Activated naive CD4-positive, alpha-beta T cell treated with Interleukin-2 at 50 U/mL for 16 hours (primary cell): ENCODE measurements at regions not wholly inside any gene's neighbourhood (a gene's known extent, or its start where the extent isn't known, plus 50 kb on each side); places are given as distances from the start of the nearest gene placed in this dataset.

Experiments used
- DNase-seq: peaks from one replicate; pipeline ENCODE4 v3.0.0-alpha.2; 2020

GRCh38 chr3:181425074-181425473 lies 286.7 kb upstream of the SOX2 start:
- DNase-seq: no peak

- no peak for DNase-seq
Observed at GRCh38 chr3:181418233-181418632, 293.5 kb upstream of the SOX2 start.

- DNase-seq: no peak
Observed at GRCh38 chr3:181417748-181418147, 294.0 kb upstream of the SOX2 start.

GRCh38 chr3:181410870-181411269 lies 300.9 kb upstream of the SOX2 start:
- no peak for DNase-seq

GRCh38 chr3:181403876-181404660 lies 307.7 kb upstream of the SOX2 start:
- DNase-seq: no peak

GRCh38 chr3:181402347-181402746 lies 309.4 kb upstream of the SOX2 start:
- no peak for DNase-seq

- no peak for DNase-seq
Observed at GRCh38 chr3:181384970-181385369, 326.8 kb upstream of the SOX2 start.

- DNase-seq: no peak
Observed at GRCh38 chr3:181383760-181384159, 328.0 kb upstream of the SOX2 start.

GRCh38 chr3:181383201-181383600 lies 328.5 kb upstream of the SOX2 start:
- no peak for DNase-seq

GRCh38 chr3:181382656-181383055 lies 329.1 kb upstream of the SOX2 start:
- DNase-seq: no peak

GRCh38 chr3:181379278-181379677 lies 332.4 kb upstream of the SOX2 start:
- no peak for DNase-seq

GRCh38 chr3:181369637-181370036 lies 342.1 kb upstream of the SOX2 start:
- DNase-seq: no peak

- DNase-seq: no peak
Observed at GRCh38 chr3:181363231-181363630, 348.5 kb upstream of the SOX2 start.

GRCh38 chr3:181362378-181362777 lies 349.3 kb upstream of the SOX2 start:
- DNase-seq: no peak

GRCh38 chr3:181358562-181358961 lies 353.2 kb upstream of the SOX2 start:
- DNase-seq: no peak

GRCh38 chr3:181358060-181358459 lies 353.7 kb upstream of the SOX2 start:
- no peak for DNase-seq

GRCh38 chr3:181354140-181354539 lies 357.6 kb upstream of the SOX2 start:
- DNase-seq: no peak

- no peak for DNase-seq
Observed at GRCh38 chr3:181344331-181344730, 354.8 kb upstream of the DNAJC19 start.

GRCh38 chr3:181336597-181336996 lies 347.1 kb upstream of the DNAJC19 start:
- no peak for DNase-seq

- DNase-seq: no peak
Observed at GRCh38 chr3:181333394-181333793, 343.9 kb upstream of the DNAJC19 start.

- no peak for DNase-seq
Observed at GRCh38 chr3:181330821-181331563, 341.5 kb upstream of the DNAJC19 start.

- DNase-seq: no peak
Observed at GRCh38 chr3:181330257-181330656, 340.7 kb upstream of the DNAJC19 start.

- no peak for DNase-seq
Observed at GRCh38 chr3:181329024-181329423, 339.5 kb upstream of the DNAJC19 start.

- DNase-seq: no peak
Observed at GRCh38 chr3:181328346-181328745, 338.8 kb upstream of the DNAJC19 start.
